ENCODE measurements at regions not wholly inside any gene's neighbourhood (a gene's known extent, or its start where the extent isn't known, plus 50 kb on each side); places are given as distances from the start of the nearest gene placed in this dataset.

DNA sequence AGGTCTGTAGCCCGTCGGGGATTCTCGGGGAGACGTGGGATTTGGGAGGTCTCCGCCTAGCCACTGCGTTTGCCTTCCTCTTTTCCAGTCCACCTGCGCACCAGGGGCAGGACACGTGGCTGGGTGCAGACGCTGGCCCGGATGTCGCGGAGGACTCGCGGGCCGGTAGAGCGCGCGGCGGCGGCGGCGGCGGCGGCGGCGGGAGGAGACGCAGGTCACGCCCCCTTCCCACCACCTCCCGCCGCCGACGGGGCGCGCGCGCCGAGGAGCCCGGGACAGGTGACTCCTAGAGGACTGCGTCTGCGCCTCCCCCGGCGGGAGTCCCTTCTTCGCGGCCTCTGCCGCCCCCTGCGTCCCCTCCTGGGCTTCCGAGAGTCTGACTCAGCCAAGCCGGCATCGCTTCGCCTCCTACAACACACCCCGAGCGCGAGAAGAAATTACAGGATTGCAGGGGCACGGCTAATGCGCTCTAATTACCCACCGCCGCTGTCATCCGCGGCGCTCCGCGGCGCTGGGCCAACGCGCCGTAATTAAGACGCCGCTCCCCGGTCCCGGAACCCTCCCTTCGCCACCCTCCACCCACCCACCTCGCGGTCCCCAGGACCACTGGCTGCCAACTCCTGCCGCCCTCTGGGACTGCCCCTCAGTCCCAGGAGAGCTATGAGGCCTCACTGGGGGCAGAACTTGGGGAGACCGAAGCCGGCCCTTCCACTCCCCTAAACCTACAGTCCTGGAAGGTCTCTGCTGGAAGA, 124.5 kb downstream of the MRPL14 start (continued):
- TF ChIP-seq, protein P1, sequence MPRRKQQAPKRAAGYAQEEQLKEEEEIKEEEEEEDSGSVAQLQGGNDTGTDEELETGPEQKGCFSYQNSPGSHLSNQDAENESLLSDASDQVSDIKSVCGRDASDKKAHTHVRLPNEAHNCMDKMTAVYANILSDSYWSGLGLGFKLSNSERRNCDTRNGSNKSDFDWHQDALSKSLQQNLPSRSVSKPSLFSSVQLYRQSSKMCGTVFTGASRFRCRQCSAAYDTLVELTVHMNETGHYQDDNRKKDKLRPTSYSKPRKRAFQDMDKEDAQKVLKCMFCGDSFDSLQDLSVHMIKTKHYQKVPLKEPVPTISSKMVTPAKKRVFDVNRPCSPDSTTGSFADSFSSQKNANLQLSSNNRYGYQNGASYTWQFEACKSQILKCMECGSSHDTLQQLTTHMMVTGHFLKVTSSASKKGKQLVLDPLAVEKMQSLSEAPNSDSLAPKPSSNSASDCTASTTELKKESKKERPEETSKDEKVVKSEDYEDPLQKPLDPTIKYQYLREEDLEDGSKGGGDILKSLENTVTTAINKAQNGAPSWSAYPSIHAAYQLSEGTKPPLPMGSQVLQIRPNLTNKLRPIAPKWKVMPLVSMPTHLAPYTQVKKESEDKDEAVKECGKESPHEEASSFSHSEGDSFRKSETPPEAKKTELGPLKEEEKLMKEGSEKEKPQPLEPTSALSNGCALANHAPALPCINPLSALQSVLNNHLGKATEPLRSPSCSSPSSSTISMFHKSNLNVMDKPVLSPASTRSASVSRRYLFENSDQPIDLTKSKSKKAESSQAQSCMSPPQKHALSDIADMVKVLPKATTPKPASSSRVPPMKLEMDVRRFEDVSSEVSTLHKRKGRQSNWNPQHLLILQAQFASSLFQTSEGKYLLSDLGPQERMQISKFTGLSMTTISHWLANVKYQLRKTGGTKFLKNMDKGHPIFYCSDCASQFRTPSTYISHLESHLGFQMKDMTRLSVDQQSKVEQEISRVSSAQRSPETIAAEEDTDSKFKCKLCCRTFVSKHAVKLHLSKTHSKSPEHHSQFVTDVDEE (CRISPR knock-in tag; IDR thresholded peaks at IDR 0.05): no peak
- TF ChIP-seq BACH2 (CRISPR knock-in tag; IDR thresholded peaks at IDR 0.05; ENCODE audit: borderline replicate concordance): no peak

DNA sequence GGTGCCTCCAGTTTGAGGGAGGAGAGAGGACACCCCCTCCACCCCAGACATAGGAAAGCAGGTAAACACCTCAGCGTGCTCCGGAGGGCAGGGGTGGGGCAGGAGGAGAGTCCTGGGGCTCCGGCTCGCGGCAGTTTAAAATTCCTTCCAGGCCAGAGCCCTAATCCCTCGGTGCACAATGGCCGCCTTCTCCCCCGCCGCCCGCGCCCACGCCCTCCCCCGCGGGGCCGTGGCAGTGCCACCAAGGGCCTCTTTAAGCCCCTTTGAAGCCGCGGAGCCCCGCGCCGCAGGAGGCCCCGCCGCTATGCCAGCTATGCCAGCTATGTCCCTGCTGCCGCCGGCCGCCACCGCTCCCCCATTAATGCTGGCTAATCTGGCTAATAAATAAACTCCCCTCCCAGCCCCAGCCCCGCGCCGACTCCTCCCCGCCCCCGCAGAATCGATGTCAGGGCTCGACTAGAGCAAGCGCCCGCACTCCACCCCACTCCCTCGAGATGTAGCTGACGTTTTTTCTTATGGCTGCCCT, 125.1 kb downstream of the MRPL14 start:
- TF ChIP-seq ZC3H10 (CRISPR knock-in tag; IDR thresholded peaks at IDR 0.05) (no peak), ZFP3 (CRISPR knock-in tag; IDR thresholded peaks at IDR 0.05) (no peak), ISL1 (CRISPR knock-in tag; IDR thresholded peaks at IDR 0.05) (no peak), ARNTL (CRISPR knock-in tag; IDR thresholded peaks at IDR 0.05; ENCODE audit: borderline replicate concordance, low read depth) (no peak), ZNF70 (CRISPR knock-in tag; IDR thresholded peaks at IDR 0.05) (no peak), TCF4 (CRISPR knock-in tag; IDR thresholded peaks at IDR 0.05; ENCODE audit: borderline replicate concordance) (no peak), RARB (CRISPR knock-in tag; IDR thresholded peaks at IDR 0.05) (no peak), ZNF8 (CRISPR knock-in tag; IDR thresholded peaks at IDR 0.05) (no peak), GLIS3 (CRISPR knock-in tag; IDR thresholded peaks at IDR 0.05) (no peak)
- TF ChIP-seq, protein P1 (CRISPR knock-in tag; IDR thresholded peaks at IDR 0.05): no peak
- TF ChIP-seq, protein P2, sequence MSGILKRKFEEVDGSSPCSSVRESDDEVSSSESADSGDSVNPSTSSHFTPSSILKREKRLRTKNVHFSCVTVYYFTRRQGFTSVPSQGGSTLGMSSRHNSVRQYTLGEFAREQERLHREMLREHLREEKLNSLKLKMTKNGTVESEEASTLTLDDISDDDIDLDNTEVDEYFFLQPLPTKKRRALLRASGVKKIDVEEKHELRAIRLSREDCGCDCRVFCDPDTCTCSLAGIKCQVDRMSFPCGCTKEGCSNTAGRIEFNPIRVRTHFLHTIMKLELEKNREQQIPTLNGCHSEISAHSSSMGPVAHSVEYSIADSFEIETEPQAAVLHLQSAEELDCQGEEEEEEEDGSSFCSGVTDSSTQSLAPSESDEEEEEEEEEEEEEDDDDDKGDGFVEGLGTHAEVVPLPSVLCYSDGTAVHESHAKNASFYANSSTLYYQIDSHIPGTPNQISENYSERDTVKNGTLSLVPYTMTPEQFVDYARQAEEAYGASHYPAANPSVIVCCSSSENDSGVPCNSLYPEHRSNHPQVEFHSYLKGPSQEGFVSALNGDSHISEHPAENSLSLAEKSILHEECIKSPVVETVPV (CRISPR knock-in tag; IDR thresholded peaks at IDR 0.05): no peak
- TF ChIP-seq, protein P3, sequence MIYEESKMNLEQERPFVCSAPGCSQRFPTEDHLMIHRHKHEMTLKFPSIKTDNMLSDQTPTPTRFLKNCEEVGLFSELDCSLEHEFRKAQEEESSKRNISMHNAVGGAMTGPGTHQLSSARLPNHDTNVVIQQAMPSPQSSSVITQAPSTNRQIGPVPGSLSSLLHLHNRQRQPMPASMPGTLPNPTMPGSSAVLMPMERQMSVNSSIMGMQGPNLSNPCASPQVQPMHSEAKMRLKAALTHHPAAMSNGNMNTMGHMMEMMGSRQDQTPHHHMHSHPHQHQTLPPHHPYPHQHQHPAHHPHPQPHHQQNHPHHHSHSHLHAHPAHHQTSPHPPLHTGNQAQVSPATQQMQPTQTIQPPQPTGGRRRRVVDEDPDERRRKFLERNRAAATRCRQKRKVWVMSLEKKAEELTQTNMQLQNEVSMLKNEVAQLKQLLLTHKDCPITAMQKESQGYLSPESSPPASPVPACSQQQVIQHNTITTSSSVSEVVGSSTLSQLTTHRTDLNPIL (CRISPR knock-in tag; IDR thresholded peaks at IDR 0.05; ENCODE audit: low read depth): no peak
- TF ChIP-seq, protein P4, sequence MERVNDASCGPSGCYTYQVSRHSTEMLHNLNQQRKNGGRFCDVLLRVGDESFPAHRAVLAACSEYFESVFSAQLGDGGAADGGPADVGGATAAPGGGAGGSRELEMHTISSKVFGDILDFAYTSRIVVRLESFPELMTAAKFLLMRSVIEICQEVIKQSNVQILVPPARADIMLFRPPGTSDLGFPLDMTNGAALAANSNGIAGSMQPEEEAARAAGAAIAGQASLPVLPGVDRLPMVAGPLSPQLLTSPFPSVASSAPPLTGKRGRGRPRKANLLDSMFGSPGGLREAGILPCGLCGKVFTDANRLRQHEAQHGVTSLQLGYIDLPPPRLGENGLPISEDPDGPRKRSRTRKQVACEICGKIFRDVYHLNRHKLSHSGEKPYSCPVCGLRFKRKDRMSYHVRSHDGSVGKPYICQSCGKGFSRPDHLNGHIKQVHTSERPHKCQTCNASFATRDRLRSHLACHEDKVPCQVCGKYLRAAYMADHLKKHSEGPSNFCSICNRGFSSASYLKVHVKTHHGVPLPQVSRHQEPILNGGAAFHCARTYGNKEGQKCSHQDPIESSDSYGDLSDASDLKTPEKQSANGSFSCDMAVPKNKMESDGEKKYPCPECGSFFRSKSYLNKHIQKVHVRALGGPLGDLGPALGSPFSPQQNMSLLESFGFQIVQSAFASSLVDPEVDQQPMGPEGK (CRISPR knock-in tag; IDR thresholded peaks at IDR 0.05; ENCODE audit: borderline replicate concordance): no peak
- no peak for ATAC-seq

DNA sequence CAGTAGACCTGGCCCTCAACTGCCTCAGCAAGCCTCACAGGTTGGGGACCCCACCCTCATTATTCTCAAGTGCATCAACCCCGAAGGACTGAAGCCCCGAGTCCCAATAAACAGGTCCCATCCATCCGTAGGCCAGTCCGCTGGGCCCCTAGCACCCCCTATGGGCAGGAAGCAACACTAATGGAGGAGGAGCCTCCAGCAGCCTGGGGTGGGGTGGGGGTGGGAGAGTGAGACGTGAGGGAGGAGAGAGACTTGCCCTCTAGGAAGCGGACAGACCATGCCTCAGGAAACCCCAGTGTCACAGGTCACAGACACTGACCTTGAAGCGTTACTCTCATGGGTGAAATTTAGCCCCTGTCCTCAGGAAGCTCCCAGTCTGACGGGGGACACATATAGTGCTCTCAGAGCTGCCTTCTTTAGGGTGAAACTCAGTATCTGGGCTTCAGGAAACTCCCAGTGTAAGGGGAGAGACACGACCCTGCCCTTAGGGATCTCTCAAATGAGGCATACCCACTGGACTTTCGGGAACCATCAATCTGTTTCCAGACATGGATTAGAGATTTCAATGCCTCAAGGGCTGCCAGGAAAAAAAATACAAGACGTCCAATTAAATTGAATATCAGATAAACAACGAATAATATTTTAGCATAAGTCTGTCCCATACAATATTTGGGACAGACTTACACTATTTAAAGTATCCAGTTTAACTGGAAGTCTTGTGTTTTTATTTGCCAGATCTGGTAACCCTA, 125.8 kb downstream of the MRPL14 start:
- peak; percentile 33; the same call in 1 of the 3 replicates for ATAC-seq
- TF ChIP-seq, protein P4 (CRISPR knock-in tag; IDR thresholded peaks at IDR 0.05; ENCODE audit: borderline replicate concordance): no peak
- TF ChIP-seq TCF4 (CRISPR knock-in tag; IDR thresholded peaks at IDR 0.05; ENCODE audit: borderline replicate concordance) (no peak), BACH2 (CRISPR knock-in tag; IDR thresholded peaks at IDR 0.05; ENCODE audit: borderline replicate concordance) (no peak), PPARA (CRISPR knock-in tag; IDR thresholded peaks at IDR 0.05; ENCODE audit: borderline replicate concordance) (no peak), SNAI2 (CRISPR knock-in tag; IDR thresholded peaks at IDR 0.05) (no peak), ZC3H10 (CRISPR knock-in tag; IDR thresholded peaks at IDR 0.05) (no peak), OSR1 (CRISPR knock-in tag; IDR thresholded peaks at IDR 0.05) (no peak), ISL1 (CRISPR knock-in tag; IDR thresholded peaks at IDR 0.05) (no peak), TOX (CRISPR knock-in tag; IDR thresholded peaks at IDR 0.05; ENCODE audit: borderline replicate concordance) (no peak)
- TF ChIP-seq, protein P1 (CRISPR knock-in tag; IDR thresholded peaks at IDR 0.05): no peak
